ENCODE measurements at regions not wholly inside any gene's neighbourhood (a gene's known extent, or its start where the extent isn't known, plus 50 kb on each side); places are given as distances from the start of the nearest gene placed in this dataset.

GRCh38 chr9:134987906-134988700 is 70.4 kb upstream of the FCN1 start:
- TF ChIP-seq CTCF (IDR thresholded peaks at IDR 0.05), result no peak
- TF ChIP-seq POLR2A (IDR thresholded peaks at IDR 0.05), result no peak
